ENCODE measurements at regions not wholly inside any gene's neighbourhood (a gene's known extent, or its start where the extent isn't known, plus 50 kb on each side); places are given as distances from the start of the nearest gene placed in this dataset.

GRCh38 chrX:34470507-34470906 is 186.6 kb downstream of the TMEM47 start:
- TF ChIP-seq CTCF (IDR thresholded peaks at IDR 0.05; ENCODE audit: insufficient read depth, low read depth, low read length) = no peak
- TF ChIP-seq EZH2 (IDR thresholded peaks at IDR 0.05; ENCODE audit: insufficient read depth, low read length) = no peak
